GM21786 (cell line): ENCODE measurements at regions not wholly inside any gene's neighbourhood (a gene's known extent, or its start where the extent isn't known, plus 50 kb on each side); places are given as distances from the start of the nearest gene placed in this dataset.

Experiments used
- ATAC-seq: cut with Tn5 transposase; IDR thresholded peaks from one replicate; pipeline ENCODE4 v1.9.1; 2021; ENCODE audit not compliant: unreplicated experiment

GRCh38 chr19:31962561-31962996, 382.8 kb upstream of the ZNF507 start:
- no peak for ATAC-seq

DNA sequence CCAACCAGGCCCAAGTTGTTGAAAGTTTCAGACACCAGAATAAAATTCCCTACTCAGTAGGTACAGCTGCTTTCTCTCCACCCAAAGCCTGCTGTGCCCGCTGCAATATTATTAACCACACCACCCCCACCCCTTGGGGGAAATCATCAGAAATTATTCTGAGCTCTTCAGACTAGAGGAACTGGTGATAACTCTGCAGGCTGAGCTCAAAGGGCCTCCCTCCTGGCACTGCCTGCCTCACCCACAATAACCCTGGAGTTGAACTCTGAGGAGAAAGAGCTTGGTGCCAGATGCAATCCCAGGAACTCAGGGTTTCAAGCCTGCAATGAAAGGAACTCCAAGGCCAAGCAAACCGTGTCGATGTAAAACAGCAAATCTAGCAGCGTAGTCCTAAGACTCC, 381.7 kb upstream of the ZNF507 start:
- no peak for ATAC-seq

GRCh38 chr19:31969016-31969415, 376.4 kb upstream of the ZNF507 start:
- ATAC-seq, result no peak

DNA sequence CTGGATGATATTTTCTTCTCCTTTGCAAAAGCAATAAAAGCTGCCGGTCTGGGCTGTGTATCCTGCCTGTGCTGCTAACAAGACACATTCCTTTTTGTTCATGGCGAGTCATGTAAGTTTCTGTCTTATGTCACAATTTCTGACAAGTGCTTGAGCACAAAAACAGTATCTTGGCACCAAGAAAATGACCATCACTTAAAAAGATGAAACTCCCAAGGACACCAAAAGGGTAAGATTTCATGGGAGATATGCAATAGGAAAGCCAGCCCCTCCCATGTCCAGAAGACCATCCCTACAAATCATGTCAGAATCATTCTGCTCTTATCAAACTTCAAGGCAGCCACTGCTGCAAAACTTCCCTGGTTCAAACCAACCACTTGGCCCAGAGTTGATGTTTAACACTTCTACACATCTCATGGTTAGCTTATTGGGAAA, 375.4 kb upstream of the ZNF507 start:
- no peak for ATAC-seq

- no peak for ATAC-seq
Observed at GRCh38 chr19:31974290-31974689, 371.1 kb upstream of the ZNF507 start.

- no peak for ATAC-seq
Observed at GRCh38 chr19:31974941-31975340, 370.5 kb upstream of the ZNF507 start.

- ATAC-seq, result no peak
Observed at GRCh38 chr19:31975461-31975860, 369.9 kb upstream of the ZNF507 start.

- no peak for ATAC-seq
Observed at GRCh38 chr19:31976775-31977536, 368.5 kb upstream of the ZNF507 start.

DNA sequence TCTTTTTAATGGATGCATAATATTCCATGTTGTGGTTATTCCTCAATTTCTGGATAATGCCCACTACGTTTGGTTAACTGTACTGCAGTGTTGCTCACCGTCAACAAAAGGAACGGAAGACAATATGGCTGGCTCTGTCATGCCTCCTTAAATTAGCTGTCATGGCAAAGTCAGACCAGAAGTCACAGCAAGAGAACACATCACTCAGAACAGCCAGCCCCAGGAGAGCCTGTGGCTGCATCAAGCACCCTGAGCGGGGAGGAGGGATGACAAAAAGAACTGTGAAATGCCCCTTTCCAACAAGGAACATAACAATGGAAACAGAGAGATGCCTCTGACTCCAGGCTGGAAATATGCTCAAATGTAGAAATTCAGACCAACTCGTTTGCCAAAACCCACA, 366.0 kb upstream of the ZNF507 start:
- ATAC-seq, result no peak

DNA sequence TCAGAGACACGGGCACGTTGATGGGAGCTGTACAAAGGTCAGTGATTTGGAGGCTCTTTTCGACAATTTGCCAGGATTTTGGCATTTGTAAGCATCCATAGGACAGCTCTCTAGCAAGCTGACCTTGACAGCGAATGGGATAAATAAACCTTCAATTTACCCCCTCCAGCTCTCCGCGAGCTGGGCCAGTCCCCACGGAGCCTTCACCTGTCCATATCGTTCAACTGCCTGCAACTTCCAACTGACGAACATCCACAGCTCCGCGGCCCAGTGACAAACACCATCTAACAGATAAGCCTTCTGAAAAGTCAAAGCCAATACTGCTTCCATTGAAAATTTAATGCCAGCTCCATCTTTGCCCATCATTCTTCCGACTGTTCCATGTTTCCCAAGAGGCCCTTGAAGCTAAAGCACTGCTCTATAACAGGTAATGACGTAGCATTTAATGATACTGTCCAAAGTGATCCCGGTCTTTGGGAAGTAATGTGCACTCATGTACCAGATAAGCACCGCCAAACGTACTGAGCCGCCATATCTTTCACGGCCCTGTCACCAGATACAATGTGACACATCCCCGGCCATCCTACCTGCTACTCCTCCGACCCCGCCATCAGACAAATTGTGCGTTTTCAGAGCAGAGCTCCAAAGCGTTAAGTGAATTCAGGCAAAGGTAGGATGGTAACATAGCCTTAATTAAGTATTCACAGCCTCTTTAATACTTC, 365.3 kb upstream of the ZNF507 start:
- ATAC-seq, result no peak

DNA sequence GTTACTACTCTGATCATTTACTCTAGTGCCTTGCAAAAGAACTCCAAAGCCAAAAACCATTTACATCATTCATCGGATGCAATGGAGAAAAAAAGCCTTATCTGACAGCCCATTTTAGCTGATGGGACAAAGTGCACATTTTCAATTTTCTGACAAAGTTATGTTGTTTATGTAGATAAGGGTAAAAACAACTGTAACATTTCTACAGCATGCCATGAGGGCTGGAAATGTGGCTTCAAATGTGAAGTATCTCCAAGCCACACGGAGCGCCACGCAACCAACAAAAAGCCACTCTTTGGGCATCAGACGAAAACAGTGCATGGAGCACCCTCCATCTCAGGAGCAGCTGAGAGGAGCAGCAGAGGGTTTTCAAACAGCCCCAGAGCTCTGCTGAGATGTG, 364.6 kb upstream of the ZNF507 start:
- no peak for ATAC-seq

GRCh38 chr19:31981545-31981944, 363.9 kb upstream of the ZNF507 start:
- ATAC-seq, result no peak

- ATAC-seq, result no peak
Observed at GRCh38 chr19:31983647-31984046, 361.8 kb upstream of the ZNF507 start.

GRCh38 chr19:31985001-31985605, 360.3 kb upstream of the ZNF507 start:
- ATAC-seq, result no peak

DNA sequence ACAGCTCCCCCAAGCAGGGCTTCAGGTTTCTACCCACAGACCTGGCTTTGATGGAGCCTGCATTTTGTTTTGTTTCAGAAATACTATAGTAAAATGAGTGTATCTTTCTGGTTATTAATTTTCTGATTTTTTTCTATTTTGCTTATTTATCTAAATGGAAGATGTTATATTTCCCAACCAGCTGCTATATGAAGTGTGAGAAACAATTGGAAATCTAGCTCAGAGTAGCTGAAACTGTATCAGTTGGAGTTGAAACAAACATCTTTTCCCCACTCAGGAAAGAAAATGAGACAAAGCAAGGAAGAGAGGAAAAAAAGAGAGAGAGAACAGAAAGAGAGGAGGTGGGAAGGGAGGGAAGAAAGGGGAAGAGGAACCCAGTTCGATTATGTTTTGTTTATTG, 358.5 kb upstream of the ZNF507 start:
- ATAC-seq, result no peak

DNA sequence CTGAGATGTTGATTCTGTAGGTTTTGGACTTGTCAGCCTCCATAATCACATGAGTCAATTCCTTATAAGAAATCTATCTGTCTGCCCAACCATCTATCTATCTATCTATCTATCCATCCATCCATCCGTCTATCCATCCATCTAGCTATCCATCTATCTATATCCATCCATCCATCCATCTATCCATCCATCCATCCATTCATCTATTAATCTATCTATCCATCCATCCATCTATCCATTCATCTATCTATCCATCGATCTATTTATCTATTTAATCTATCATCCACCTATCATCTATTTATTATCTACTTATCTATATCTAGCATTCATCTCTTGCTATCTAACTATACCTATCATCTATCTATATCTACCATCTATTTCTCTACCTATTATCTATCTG, 357.2 kb upstream of the ZNF507 start:
- ATAC-seq, result no peak

- no peak for ATAC-seq
Observed at GRCh38 chr19:31991984-31992655, 353.3 kb upstream of the ZNF507 start.

GRCh38 chr19:31992750-31993149, 352.7 kb upstream of the ZNF507 start:
- ATAC-seq, result no peak

DNA sequence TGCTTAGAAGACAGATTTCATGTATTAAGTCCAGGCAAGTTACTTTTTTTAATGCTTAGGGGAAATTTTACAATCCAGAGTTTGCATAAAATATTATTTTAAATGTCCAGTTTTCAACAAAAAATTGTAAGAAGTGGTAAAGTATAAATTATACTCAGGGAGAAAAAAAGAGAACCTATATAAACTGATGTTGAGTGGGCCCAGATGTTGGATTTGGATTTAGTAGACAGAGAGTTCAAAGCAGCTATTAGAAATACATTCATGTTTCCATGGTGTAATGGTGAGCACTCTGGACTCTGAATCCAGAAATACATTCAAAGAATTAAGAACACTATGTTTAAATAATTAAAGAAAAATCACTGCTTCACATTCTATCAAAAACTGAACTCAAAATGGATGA, 349.9 kb upstream of the ZNF507 start:
- ATAC-seq, result no peak

DNA sequence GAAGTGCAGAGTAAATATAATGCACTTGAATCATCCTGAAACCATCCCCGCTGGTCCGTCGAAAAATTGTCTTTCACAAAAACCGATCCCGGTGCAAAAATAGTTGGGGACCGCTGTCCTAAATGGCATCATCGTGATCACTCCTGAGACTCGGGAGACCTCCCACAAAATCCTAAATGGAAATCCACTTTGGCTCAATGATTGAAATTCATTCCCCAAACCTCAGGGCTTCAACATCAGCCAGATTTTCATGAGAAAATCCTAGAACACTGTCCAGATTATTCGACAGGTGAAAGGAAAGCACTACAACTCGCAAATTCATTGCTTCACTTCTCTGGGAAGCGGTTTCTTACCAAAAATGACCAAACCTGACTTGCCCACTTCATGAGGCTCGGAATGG, 335.3 kb upstream of the ZNF507 start:
- no peak for ATAC-seq

DNA sequence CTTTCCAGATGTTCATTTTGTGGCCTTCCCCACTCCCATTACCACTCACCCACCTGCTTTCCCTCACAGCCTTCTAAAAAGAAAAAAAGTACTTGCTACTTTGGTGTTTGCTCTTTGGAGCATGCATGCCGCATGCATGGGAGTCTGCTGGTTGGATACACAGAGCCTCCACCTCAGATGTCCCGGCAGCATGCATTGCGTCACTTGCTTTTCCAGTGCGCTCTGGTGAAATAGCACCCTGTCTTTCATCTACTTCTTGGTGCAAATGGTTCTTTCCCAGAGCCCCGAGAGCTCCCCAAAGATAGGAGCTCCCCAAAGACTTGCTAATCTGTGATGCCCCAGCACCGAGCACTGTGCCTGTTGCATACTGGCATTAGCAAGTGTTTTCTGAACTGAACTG, 333.2 kb upstream of the ZNF507 start:
- no peak for ATAC-seq
